Thyroid gland (tissue), 4 donors: ENCODE measurements at regions not wholly inside any gene's neighbourhood (a gene's known extent, or its start where the extent isn't known, plus 50 kb on each side); places are given as distances from the start of the nearest gene placed in this dataset.

Source experiments
- POLR2A ChIP-seq, 2 donors: fragments of 450-650 bp; IDR thresholded peaks; one replicate each; pipeline ENCODE4 v1.6.1; 2017; ENCODE audit warnings: antibody characterized with exemption in 2 of 2, mild to moderate bottlenecking in 2 of 2, moderate library complexity in 1 of 2
- TF ChIP-seq, protein P1 (sequence below), 6 experiments: fragments of 200-600 bp in 3 of 6; fragments of 450-650 bp in 3 of 6; sonication (generic) in 3 of 6; IDR thresholded peaks; one replicate each; pipeline ENCODE4 v1.5.1; 2016 to 2019; ENCODE audit warnings: antibody characterized with exemption in 6 of 6, mild to moderate bottlenecking in 2 of 6, inconsistent platforms in 1 of 6, moderate library complexity in 1 of 6

DNA sequence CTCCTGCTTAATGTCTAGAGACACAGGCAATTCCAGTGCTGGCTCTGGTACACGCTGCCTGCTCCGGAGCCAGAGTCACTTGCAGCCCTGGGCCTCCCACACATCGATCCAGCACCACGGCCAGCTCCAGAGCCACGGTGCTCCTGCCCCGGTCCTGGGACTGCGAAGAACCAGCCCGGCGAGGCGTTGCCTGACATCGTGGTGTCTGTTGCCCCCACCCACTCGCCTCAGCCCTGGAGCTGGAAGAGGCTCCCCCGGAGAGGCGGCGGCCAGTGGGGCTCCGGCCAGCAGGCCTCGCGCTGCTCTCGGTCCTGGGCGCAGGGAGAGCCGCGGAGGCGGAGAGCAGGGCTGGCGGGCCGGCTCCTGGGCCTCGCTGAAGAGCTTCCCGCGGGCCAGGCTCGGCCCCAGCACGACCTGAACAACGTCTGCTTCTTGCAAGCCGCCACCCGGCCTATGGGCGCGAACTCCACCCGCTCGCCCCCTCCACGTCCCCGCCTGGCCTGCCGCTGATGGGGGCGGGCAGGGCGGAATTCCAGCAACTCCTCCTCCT lies 364.8 kb downstream of the CEP170 start:
- TF ChIP-seq, protein P1, sequence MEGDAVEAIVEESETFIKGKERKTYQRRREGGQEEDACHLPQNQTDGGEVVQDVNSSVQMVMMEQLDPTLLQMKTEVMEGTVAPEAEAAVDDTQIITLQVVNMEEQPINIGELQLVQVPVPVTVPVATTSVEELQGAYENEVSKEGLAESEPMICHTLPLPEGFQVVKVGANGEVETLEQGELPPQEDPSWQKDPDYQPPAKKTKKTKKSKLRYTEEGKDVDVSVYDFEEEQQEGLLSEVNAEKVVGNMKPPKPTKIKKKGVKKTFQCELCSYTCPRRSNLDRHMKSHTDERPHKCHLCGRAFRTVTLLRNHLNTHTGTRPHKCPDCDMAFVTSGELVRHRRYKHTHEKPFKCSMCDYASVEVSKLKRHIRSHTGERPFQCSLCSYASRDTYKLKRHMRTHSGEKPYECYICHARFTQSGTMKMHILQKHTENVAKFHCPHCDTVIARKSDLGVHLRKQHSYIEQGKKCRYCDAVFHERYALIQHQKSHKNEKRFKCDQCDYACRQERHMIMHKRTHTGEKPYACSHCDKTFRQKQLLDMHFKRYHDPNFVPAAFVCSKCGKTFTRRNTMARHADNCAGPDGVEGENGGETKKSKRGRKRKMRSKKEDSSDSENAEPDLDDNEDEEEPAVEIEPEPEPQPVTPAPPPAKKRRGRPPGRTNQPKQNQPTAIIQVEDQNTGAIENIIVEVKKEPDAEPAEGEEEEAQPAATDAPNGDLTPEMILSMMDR (IDR thresholded peaks at IDR 0.05): no peak
- no peak for TF ChIP-seq POLR2A (IDR thresholded peaks at IDR 0.05)
